ENCODE measurements at regions not wholly inside any gene's neighbourhood (a gene's known extent, or its start where the extent isn't known, plus 50 kb on each side); places are given as distances from the start of the nearest gene placed in this dataset.
A peak's percentile ranks its signal among the peaks of the same experiment; 100 is the strongest.

DNA sequence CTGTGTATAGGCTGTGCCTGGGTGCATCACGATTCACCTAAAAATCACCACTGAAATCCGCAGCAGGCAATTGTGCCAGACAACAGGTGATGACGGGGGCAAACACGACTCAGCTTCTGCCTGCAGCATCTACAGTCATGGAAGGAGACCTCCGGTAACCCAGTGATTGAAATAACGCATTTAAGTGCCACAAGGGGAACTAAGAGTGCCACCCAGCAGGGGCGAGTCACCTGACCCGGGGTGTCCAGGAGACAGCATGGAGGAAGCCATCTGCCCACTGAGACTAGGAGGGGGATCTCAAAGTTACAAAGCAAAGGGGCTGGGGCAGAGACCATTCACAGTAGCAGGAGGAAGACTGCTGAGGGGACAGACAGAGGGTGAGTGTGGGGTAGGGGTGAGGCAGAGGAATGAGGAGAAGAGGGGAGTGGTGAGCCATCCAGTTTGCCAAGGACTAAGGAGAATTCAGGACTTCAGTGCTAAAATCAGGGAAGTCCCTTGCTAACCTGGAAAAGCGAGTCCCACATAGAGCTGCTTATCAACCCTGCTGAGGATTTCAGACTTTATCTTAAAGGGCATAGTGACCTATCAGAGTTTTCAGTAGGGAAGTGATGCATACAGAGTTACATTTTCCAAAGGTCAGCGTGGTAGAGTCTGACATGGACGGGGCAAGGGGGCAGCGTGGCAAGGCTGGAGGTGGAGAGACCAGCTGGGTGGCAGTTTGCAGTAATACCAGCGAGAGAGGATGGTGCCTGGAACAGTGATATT, 256.7 kb upstream of the HES1 start:
- DNase-seq = no peak

DNA sequence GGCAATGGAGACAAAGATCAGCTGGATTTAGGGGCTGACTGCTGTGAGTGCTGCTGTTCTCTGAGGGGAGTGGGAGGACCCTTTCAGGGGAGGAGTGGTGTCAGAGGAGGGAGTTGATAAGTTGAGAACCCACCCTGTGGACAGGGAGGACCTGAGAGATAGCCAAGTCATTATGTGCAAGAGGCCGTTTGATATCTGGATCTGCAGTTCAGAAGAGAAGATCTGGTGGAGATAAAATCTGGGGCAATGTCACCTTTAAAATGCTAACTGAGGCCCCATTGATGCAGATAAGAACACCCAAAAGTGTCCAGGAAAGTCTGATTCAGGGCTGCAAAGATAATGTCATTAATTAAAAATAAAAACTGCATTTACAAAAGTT, 256.1 kb upstream of the HES1 start:
- no peak for DNase-seq

DNA sequence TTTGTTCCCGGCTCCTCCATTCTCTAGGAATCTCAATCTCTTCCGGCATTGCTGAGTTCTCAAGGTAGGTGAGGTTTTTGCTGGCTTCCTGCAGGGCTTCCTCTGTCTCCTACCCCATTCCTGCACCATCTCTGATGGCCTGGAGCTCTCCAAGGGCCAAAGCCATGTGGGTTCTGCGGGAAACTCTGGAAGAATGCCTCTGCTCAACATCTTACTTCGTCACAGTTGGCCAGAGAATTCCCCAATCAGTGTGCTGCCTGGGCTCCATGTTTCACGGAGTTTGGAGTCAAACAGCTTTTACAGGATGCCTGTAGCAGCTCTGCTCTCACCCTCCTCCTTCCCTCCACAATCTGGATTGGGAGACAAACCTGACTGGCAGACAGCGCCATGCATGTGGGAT, 253.9 kb upstream of the HES1 start:
- no peak for DNase-seq

GRCh38 chr3:193883551-193883950, 252.4 kb upstream of the HES1 start:
- no peak for DNase-seq

DNA sequence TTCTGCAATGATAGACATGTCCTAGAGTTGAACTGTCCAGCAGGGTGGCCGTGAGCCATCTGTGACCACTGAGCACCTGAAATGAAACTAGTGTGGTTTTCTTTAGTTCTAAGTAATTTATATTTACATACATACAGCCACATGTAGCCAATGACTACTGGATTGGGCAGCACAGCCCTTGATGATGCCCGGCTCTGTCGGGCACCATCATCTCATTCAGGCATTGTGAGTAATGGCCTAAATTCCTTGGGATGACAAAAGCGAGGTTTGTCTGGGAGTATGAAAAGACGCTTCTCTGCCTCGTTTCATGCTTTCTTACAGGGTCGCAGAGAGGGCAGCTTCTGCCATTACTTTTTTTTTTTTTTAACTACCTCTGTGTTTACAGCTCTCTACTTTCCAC, 251.9 kb upstream of the HES1 start:
- DNase-seq = no peak

- no peak for DNase-seq
These were observed 251.3 kb upstream of the HES1 start for GRCh38 chr3:193884652-193885051.

GRCh38 chr3:193885832-193886231, 250.1 kb upstream of the HES1 start:
- DNase-seq = no peak

DNA sequence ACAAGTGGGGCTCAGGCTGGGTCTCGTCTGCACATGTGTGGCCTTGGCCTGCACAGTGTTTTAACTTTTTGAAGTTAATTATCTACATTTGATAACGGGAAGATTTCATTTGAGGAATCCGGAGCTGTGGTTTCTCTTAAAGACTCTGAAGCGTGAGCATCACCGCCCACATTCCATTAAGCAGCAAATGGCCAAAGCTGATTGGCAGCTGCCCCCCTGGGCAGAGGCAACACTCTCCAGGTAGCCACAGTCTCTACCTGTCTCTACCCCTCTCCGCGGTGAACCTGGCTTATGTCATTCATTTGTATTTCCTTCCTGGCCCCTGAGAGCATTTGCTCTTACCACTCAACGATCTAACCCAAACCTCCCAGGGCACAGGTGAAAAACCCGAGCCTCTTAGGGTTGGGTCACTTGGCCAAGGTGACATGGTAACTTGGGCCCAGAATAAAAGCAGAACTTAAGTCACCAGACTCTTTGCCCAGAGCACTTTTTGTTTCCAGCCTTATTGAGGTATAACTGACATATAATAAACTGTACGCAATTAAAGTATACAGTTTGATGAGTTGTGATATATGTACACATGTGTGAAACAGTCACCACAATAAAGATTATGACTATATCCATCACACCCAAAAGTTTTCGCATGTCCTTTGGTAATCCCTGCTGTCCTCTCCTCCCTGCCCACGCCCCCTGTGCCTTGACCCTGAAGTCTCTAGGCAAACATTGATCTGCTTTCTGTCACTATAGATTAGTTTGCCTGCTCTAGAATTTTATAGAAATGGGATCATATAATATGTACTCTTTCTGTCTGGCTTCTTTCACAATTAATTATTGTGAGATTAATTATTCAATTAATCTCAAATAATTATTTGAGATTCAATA, 245.7 kb upstream of the HES1 start:
- DNase-seq = no peak

DNA sequence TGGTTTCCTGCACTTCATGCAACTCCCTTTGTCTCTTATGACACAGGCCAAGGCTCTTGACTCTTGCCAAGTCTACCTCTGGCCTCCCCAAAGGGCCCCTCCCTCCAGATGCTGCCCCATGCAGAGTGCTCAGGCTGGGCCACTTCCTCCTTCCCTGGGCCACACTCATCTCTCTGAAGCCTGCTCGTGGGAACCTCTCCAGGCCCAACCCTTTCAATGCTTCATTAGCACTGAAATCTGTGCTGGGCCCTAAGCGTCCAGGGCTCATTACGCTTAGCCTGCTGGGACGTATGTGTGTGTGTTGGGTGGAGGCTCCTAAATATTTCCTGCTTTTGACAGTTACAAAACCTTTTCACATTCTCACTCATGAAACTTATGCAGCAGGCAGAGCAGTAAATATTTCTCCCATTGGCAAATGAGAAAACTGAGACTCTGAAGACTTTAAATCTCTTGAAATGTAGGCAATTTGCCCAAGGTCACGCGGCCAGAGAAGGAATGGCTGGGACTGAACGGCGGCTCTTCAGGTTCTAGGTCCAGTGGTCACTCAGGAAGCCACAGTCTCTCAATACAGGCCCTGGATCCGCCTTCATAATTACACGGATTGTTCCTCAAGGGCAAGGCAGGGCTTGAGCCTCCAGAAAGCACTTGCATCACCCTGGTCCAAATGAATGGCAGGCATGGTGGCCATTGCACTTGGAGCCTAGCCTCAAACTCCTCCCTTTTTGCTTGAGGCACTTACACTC, 241.7 kb upstream of the HES1 start:
- DNase-seq = no peak

GRCh38 chr3:193895409-193895808, 240.5 kb upstream of the HES1 start:
- no peak for DNase-seq

DNA sequence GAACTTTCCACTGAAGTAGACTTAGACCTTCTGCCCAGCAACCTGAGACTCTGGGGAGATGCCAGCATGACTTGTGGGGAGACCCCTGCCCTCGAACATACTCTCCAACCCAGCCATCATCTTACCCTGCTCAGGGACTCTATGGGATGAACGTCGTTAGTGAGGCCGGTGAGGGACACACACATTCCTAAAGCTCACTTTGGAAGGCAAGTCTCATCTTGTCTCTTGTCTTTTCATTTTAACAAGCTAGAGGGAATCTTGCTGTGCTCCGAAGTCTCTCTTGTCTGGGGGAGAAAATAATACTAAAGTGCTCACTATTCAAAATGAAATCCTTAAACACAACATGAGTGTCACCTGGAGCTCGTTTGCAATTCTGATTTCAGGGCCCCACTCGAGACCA, 239.5 kb upstream of the HES1 start:
- no peak for DNase-seq

- no peak for DNase-seq
These were observed 238.7 kb upstream of the HES1 start for GRCh38 chr3:193897288-193897687.

- no peak for DNase-seq
These were observed 238.2 kb upstream of the HES1 start for GRCh38 chr3:193897731-193898180.

DNA sequence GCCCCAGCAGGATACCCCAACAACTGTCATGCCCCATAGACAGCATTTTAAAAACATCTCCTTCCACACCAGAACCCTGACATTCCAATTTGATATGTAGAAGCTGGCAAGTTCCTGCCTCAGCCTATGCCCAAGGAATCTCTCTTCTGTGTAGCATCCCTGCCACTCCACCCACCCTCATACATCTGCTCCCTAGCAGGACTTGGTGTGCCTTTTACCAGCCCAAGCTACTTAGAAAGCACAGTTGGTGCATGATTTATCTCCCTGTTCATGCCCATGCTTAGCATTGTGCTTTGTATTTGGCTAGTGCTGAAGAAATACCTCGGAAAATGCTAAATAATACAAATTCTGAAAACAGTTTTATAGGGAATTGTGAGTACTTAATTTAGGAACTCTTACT, 236.9 kb upstream of the HES1 start:
- no peak for DNase-seq

- DNase-seq = no peak
These were observed 234.9 kb upstream of the HES1 start for GRCh38 chr3:193901007-193901406.

- peak; percentile 49 for DNase-seq
These were observed 233.1 kb upstream of the HES1 start for GRCh38 chr3:193902607-193903511.

GRCh38 chr3:193903512-193903817, 232.5 kb upstream of the HES1 start:
- no peak for DNase-seq

DNA sequence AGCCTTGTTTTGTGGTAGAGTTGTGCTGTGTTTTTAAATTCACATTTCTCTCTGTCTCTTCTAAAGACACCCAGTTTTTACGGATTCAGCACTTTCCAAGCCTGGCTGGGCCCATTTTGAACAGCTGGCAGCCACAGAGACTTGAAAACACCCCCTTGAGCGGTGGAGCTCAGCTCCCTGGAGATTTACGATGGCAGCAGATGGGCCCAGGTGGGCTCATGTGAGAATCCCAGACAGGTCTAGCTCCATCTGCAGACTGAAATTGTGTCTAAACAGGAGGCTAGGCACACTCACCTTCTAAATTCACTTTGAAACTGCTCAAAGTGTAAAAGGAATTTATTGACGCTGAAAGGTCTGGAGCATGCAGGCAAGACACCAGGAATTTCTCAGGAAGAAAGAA, 232.0 kb upstream of the HES1 start:
- DNase-seq = no peak

GRCh38 chr3:193905541-193906396, 230.2 kb upstream of the HES1 start:
- DNase-seq = no peak

GRCh38 chr3:193906849-193907410, 229.0 kb upstream of the HES1 start:
- DNase-seq = no peak

GRCh38 chr3:193908181-193908744, 227.7 kb upstream of the HES1 start:
- no peak for DNase-seq

All from COR-L47 (cell line).